H7 (cell line): ENCODE measurements at regions not wholly inside any gene's neighbourhood (a gene's known extent, or its start where the extent isn't known, plus 50 kb on each side); places are given as distances from the start of the nearest gene placed in this dataset.
"Not testable (repeated sequence)": the region's sequence is repeated elsewhere in the genome, so short reads cannot be mapped to it uniquely, and the experiment has no call there.

Source experiments
- DNase-seq: peaks from one replicate; pipeline ENCODE4 v3.0.0; 2012
- H3K27me3 ChIP-seq: 2 replicates; pipeline ENCODE4 v1.6.0; 2011; ENCODE audit warnings: mild to moderate bottlenecking, low read length; ENCODE audit not compliant: control insufficient read depth, insufficient read depth
- H3K36me3 ChIP-seq: replicated peaks from 2 replicates; pipeline ENCODE4 v1.5.1; 2011; ENCODE audit warnings: low read length; ENCODE audit not compliant: control insufficient read depth, insufficient read depth
- H3K4me3 ChIP-seq: 2 replicates; pipeline ENCODE4 v1.5.1; 2011; ENCODE audit warnings: low read depth, mild to moderate bottlenecking, control low read depth, low read length, moderate library complexity; ENCODE audit not compliant: insufficient read depth

DNA sequence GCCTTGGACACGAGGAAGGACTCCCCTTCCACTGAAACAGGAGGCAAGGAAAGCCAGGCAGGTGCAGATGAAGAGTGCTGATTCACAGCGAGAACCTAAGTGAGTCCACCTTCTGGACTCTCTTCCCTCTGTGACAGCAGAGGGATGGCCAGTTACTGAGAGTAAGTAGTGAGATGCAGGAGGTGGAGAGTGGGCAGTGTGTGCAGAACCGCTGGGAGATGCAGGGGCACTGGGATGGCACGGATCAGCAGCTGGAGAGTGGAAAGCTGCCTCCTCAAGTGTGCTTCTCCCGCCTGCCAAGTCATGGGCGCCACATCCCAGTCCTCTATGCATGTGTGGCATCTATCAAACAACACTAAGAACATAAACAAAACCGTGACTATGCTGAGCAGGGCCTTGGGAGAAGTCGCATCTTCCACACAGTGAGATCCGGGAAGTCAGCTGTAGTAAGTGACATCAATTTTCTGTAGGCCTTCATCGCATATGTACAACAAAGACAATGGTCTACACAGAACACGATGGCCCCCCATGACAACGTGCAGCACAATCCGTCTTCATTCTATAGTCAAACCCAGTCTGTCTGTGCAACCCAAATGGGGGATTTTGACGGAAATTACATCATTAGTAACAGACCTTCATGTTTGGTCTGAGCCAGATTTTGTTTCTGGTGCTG, 217.4 kb upstream of the KLF14 start:
- Histone ChIP-seq H3K27me3 (no peaks in the 10 kb centered on the region), H3K4me3 (no peak overlapping the region), H3K36me3 (no peaks in the 10 kb centered on the region)
- no peak for DNase-seq

DNA sequence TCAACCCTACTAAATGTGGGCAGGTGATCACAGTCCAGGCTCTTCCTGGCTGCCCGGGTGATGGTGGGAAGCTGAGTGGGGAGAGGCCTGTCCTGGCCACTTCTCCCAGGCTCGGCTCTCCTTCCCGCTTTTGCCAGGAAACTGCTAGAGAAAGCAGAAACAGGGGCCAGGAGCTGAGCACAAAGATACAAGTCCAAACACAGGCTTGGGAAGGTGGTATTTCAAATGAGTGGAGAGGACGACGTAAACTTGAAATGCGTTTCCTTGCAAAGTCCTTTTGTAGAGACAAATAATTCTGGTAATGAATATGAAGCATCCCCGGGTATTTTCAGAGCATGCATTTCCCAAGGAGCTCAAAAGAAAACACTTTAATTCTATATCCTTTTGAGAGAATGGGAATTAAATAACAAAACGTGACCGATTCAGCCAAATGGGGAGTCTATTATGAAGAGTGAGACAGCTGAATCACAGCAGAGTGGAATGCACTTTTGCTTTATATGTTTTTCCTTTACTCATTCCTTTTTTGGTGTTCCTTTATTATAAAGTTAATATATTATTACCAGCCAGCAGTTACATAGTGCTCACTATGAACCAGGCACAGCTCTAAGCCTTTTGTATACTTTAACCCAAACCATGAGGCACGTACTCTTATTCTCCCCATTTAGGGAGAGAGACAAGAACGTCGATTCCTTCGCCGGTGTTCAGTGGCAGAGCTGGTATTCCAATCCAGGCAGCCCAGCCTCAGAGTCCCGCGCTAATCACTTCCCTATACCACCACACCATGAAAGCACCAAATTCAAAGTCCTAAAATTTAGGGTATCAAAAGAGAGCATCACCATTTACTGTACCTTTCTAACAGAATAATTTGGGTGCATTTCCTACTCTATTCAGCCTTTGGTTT, 218.2 kb upstream of the KLF14 start:
- Histone ChIP-seq H3K4me3 (no peak overlapping the region), H3K36me3 (no peaks in the 10 kb centered on the region), H3K27me3 (no peaks in the 10 kb centered on the region)
- DNase-seq = no peak

DNA sequence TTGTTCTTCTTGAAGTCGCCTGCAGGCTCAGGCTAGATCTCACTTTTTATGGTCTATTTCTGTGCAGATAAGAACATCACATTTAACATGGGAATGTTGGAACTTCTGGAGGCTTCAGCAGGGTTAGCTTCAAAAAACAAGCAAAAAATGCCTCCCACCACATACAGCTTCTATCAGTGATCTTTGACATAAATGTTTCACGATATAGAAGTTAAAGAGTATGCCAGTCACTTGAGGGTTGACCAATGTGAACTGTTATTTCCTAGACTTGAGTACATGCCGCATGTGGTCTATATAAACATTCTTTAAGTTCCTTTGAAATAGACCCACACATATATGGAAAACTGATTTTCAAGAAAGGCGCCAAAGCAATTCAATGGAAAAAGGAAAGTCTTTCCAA, 219.2 kb upstream of the KLF14 start:
- H3K27me3 ChIP-seq = no peaks in the 10 kb centered on the region
- H3K4me3 ChIP-seq = no peak overlapping the region
- no peaks in the 10 kb centered on the region for H3K36me3 ChIP-seq
- DNase-seq = no peak

DNA sequence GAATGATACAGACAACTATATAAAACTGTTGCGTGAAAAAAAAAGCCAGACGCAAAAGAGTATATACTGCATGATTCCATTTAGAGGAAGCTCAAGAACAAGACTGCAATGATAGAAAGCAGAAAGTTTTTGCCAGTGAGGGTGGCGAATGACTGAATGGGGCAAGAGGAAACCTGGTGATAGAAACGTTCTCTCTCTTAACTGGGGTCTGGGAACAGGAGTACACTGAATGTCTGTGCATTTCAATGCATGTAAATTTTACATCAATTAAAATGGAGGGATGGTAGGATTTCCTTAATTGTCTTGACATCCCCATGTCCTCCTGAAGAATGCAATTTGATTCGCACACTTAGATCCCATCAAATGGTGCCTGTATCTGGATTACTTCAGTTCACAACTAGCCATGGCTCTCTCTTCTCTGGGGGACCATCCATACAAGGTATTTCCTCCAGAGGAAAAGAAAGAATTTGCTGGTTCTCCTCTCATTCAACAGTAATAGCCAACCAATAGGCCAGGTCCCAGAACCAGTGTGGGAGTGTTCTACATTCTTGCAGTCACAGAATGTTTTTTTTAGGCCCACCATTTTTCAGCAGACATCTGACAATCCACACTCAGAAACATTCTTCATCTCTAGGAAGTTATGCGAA, 221.0 kb upstream of the KLF14 start:
- DNase-seq = no peak
- Histone ChIP-seq H3K36me3 (no peaks in the 10 kb centered on the region), H3K4me3 (no peak overlapping the region)

DNA sequence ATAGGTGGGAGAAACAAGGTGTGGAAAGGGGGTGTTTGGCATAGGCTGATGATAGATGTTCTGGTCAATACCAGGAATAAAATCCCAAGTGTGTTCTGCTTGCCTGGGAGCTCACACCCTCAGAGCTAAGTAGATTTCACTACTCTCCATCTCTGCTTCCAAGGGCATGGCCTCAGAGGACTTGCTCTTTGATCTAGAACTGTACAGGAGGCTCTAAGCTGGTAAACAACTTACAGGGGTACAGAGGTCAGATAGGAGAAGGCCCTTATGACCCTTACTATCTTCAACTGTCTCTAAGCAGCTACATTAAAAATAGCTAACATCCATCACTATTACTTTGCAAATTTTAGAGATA, 221.5 kb upstream of the KLF14 start:
- no peaks in the 10 kb centered on the region for H3K36me3 ChIP-seq
- no peaks in the 10 kb centered on the region for H3K27me3 ChIP-seq
- no peak overlapping the region for H3K4me3 ChIP-seq
- no peak for DNase-seq

More for the DNA sequence above, 221.0 kb upstream of the KLF14 start:
- H3K27me3 ChIP-seq = no peaks in the 10 kb centered on the region

DNA sequence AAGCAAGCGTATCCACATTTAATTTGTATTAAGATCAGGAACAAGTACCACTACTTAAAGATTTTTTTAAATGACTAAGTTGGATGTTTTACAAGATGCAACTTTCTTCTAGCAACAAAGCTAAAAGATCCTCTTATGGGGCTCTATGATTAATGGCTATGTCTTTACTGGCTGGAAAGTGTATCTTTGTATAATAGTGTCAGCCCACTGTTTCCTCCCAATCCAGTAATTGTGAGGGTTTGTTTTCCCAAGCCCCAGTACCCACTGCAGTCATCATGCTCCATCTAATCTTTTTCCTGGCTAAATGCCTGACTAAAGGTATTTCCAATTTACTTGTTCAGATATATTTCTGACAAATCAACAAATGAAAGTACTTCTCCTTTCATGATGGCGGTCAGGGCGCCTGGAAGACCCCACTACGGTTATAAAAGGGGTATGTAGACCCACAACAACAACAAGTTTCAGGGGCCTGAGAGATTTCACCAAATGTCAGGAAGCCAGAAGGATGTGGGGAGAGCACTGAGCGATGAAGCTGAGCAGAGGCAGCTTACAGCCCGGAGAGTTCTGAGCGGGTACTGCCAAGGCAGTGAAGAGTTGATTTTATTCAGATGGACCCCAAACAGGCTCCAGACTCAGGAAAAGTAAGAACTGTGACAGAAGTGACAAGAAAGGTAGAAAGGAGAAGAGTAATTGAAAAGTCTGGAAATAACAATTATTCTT, 222.6 kb upstream of the KLF14 start:
- no peaks in the 10 kb centered on the region for H3K36me3 ChIP-seq
- no peak overlapping the region for H3K4me3 ChIP-seq
- no peaks in the 10 kb centered on the region for H3K27me3 ChIP-seq

DNA sequence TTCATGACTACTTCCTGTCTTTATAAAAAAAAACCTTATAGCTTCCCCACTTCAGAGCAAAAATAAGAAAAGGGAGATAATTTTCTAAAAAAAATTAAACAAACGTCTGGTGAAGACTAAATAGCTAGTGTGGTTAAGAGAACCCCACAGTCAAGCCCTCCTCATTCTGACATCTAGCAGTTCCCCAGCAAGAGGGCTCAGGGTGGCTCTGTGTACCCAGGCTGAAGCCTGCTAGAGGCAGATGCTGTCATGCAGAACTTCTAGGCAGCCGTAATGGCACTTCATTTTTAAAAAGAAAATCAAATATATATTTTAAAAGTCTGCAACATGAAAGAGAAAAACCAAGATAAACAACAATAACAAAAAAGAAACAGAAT, 223.1 kb upstream of the KLF14 start:
- no peaks in the 10 kb centered on the region for H3K27me3 ChIP-seq

More for the DNA sequence above, 222.6 kb upstream of the KLF14 start:
- no peak for DNase-seq

DNA sequence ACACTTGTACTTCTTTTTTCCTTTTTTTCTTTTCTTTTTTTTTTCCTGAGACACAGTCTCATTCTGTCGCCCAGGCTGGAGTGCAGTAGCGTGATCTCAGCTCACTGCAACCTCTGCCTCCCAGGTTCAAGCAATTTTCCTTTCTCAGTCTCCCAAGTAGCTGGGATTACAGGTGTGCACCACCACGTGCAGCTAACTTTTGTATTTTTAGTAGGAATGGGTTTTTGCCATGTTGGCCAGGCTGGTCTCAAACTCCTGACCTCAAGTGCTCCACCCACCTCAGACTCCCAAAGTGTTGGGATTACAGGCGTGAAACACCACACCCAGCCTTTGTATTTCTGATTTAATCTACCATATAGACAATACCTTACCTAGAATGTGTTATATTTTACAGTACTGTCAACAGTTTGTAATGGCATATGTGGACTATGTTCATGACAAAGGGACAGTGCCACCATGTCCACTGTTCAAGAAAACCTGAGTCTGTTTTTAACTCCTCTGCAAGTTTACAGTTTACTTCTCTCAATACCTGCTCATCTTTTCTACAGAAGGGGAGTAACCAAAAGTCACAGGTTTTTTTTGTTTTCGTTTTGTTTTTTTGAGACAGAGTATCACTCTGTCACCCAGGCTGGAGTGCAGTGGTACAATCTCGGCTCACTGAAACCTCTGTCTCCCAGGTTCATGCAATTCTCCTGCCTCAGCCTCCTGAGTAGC, 223.9 kb upstream of the KLF14 start:
- H3K36me3 ChIP-seq, H3K4me3 ChIP-seq, H3K27me3 ChIP-seq, DNase-seq: not testable (repeated sequence)

More for the DNA sequence above, 223.1 kb upstream of the KLF14 start:
- Histone ChIP-seq H3K36me3 (no peaks in the 10 kb centered on the region), H3K4me3 (no peak overlapping the region)
- DNase-seq = no peak

DNA sequence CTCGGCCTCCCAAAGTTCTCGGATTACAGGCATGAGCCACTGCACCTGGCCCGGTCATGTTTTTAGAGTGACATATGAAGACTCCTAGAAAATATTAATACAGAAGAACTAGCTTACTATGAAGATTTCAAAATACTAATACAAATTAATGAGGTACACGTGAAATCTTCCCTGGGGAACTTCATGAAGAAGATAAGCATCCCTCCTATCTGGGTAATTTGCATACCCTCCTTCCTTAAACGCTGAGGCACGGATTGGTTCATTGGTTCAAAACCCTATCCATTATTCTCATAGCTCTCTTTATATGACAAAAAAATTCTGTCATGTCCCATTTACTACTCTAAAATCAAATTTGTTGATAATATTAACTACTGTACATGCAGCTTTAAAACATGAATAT, 224.8 kb upstream of the KLF14 start:
- no peaks in the 10 kb centered on the region for H3K36me3 ChIP-seq
- no peak for DNase-seq
- no peak overlapping the region for H3K4me3 ChIP-seq
- no peaks in the 10 kb centered on the region for H3K27me3 ChIP-seq

DNA sequence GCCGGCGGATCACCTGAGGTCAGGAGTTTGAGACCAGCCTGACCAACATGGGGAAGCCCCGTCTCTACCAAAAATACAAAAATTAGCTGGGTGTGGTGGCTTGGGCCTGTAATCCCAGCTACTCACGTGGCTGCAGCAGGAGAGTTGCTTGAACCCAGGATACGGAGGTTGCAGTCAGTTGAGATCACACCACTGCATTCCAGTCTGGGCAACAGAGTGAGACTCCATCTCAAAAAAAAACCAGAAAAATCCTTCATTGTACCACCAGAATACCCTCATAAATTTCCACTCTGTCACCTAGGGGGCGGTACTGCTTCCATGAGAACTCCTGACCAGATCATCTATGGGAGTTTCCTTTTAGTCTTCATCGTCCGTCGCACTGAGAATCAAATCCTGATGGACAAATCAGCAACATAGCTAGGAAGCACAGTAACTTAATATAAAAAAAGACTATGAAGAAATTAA, 225.8 kb upstream of the KLF14 start:
- H3K36me3 ChIP-seq = no peaks in the 10 kb centered on the region
- DNase-seq = no peak
- no peaks in the 10 kb centered on the region for H3K27me3 ChIP-seq
- no peak overlapping the region for H3K4me3 ChIP-seq

DNA sequence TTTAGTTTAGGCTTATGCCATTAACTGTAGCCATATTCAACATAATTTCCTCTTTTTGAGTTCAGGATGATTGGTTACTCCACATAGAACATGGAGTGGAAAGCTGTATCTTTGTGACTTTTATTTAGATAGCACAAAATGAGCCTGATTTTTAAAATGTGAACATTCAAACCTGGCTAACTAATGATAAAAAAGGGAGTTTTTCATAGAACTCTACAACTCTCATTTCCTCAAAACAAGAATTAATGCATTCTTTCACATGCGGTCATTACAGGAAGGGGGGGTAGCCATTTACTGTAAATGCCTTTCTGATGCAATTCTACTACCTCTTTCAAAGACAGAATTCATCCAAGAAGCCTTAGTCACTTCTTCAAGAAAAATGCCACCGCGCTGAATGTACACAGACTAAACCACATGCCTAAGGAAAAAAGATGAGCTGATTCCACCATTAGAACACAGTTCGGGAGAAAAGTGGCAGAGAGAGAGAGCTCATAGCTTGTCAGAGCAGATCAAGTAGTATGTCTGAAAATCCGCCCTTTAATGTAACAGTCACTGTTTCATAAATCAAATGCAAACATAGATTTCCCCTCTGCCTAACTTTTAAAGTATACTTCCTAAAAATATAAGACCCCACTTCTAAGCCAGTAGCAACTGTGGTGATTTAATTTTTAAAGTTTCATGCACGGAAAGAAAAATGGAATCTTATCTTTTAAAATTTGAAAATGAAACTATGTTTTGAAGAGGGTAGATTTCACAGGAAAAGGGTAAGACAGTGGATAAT, 226.4 kb upstream of the KLF14 start:
- H3K36me3 ChIP-seq = no peaks in the 10 kb centered on the region
- no peak for DNase-seq
- H3K27me3 ChIP-seq = no peaks in the 10 kb centered on the region
- no peak overlapping the region for H3K4me3 ChIP-seq

DNA sequence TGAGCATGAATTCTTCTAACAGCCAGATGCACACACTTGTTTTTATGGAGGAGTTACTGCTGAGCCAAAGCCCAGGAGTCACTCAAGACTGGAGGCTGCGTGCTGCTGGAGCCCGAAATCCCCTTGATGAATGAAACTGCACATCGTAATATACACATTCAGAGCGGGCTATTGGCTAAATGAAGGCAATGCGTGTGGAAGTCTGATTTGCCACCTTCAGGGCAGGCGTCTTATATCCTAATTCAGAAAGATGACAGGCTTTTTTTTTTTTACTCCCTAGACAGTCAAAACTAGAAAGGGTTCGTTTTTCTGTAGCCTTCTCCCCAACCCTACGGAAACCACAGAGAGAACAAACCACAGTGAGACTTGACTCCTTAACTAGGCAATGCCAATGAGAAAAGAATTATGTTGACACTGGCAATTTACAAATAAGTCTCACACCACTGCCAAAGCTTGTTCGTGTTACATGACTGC, 227.2 kb upstream of the KLF14 start:
- no peak for DNase-seq
- Histone ChIP-seq H3K4me3 (no peak overlapping the region), H3K36me3 (no peaks in the 10 kb centered on the region), H3K27me3 (no peaks in the 10 kb centered on the region)

DNA sequence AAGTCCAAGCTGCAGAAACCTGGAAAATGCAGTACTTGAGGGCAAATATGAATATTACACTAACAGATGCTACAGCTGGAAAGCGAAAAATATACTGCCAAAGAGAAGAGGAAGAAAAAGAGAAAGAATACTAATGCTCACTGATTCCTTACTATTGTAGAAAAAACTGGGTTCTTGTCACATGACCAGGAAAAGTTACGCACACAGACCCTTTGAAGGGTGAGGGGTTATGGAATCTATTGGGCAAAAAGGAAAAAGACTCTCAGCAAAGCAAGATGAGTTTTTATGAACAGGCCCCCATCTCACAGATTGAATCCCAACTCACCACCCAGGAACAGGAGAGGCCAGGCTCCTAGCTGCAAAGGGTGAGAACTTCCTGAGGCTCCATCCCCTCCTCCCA, 228.1 kb upstream of the KLF14 start:
- DNase-seq = no peak
- Histone ChIP-seq H3K27me3 (no peaks in the 10 kb centered on the region), H3K36me3 (no peaks in the 10 kb centered on the region; the same call in 1 of the 2 replicates), H3K4me3 (no peak overlapping the region)
